ENCODE measurements at regions not wholly inside any gene's neighbourhood (a gene's known extent, or its start where the extent isn't known, plus 50 kb on each side); places are given as distances from the start of the nearest gene placed in this dataset.

DNA sequence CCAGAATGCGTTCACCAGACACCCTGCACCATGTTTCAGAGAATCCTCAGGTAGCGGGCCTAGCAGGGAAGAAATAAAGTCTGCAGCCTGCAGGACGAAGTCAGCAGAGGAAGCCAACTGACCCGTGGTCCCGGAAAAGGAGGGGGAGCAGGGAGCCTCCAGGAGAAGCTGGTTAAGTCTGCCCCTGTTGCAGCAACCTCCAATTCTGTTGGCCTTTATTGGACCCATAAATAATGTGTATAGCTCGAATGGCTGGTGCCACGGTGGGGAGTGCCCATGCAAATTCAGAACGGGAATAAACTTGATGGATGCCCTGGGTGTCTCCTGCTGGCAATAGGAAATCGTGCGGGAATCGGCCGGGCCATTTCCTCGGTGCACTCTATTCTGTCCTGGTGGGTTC lies 254.1 kb downstream of the AJAP1 start:
- peak in 3 of 5 donors; percentile 27 to 39 (median 35) for DNase-seq
- no peak for FAIRE-seq
- Histone ChIP-seq H3K27ac (ENCODE audit: low read depth in 2 of 2, low read length in 2 of 2) (no peak overlapping the region), H3K9ac (ENCODE audit: low read length in 3 of 3) (no peak overlapping the region), H3K36me3 (ENCODE audit: control insufficient read depth in 2 of 3, insufficient read depth in 3 of 3, low read length in 3 of 3) (no peaks in the 10 kb centered on the region), H3K9me3 (ENCODE audit: control insufficient read depth in 2 of 3, insufficient read depth in 1 of 3, low read length in 3 of 3) (peaks cover 0 to 4% (median 0%) of the 10 kb centered on the region in 3 donors), H3K4me1 (ENCODE audit: control insufficient read depth in 2 of 3, insufficient read depth in 2 of 3, low read depth in 1 of 3, low read length in 3 of 3) (no peaks in the 10 kb centered on the region), H3K27me3 (ENCODE audit: control insufficient read depth, insufficient read depth, low read length) (no peaks in the 10 kb centered on the region), H3K4me3 (ENCODE audit: low read length in 3 of 3) (no peak overlapping the region)
- intact Hi-C loops (cut with DNase I), result no loop called here
- TF ChIP-seq, protein P1, sequence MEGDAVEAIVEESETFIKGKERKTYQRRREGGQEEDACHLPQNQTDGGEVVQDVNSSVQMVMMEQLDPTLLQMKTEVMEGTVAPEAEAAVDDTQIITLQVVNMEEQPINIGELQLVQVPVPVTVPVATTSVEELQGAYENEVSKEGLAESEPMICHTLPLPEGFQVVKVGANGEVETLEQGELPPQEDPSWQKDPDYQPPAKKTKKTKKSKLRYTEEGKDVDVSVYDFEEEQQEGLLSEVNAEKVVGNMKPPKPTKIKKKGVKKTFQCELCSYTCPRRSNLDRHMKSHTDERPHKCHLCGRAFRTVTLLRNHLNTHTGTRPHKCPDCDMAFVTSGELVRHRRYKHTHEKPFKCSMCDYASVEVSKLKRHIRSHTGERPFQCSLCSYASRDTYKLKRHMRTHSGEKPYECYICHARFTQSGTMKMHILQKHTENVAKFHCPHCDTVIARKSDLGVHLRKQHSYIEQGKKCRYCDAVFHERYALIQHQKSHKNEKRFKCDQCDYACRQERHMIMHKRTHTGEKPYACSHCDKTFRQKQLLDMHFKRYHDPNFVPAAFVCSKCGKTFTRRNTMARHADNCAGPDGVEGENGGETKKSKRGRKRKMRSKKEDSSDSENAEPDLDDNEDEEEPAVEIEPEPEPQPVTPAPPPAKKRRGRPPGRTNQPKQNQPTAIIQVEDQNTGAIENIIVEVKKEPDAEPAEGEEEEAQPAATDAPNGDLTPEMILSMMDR (IDR thresholded peaks at IDR 0.05; ENCODE audit: borderline replicate concordance, extremely low read depth, insufficient read depth), result no peak

DNA sequence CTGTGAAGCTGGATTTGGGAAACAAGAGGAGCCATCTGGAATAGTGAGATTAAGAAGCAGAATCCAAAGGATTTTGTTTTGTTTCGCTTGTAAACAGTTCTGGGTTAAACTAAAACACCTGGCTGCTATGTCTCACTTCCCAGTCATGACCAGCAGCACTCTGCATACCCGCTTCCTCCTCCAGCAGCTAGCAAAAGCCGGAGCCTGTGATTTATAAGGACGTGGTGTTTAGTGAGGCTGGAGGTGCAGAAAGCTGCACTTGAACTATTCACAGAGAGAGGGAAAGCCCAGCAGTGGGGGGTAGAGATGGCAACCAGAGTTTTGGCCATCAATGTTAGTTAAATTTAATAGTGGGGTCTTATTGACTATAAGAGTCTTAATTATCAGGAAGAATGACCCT lies 240.2 kb downstream of the AJAP1 start:
- no peak for FAIRE-seq
- intact Hi-C loops (cut with DNase I), result no loop called here

DNA sequence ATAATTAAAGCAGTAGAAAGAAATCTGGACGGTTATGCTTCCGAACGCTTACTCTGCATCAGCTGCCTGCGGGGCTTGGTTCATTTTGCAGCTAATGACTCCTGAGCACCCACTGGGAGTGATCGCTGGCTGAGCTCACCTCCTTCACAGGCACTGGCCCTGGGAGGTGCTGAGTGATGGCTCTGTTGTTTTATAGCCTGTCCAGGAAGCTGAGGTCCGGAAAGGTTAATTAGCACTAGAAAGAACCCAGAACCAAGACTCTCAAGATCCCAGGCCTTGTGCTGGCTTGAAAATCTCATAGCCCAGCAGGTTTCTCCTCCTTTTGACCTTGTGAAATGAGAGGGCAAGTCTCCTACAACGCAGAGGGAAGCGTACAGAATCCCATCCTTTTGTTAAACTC lies 226.2 kb downstream of the AJAP1 start:
- no peaks in the 10 kb centered on the region for H3K27me3 ChIP-seq (ENCODE audit: control insufficient read depth, insufficient read depth, low read length)
- H3K4me3 ChIP-seq (ENCODE audit: low read length in 3 of 3), result no peak overlapping the region
- H3K36me3 ChIP-seq (ENCODE audit: control insufficient read depth in 2 of 3, insufficient read depth in 3 of 3, low read length in 3 of 3), result no peaks in the 10 kb centered on the region
- TF ChIP-seq, protein P1 (IDR thresholded peaks at IDR 0.05; ENCODE audit: borderline replicate concordance, extremely low read depth, insufficient read depth), result no peak
- DNase-seq (peak in 3 of 5 donors; percentile 21 to 37 (median 27)), FAIRE-seq (no peak)
- intact Hi-C loops (cut with DNase I), result no loop called here
- H3K9ac ChIP-seq (ENCODE audit: low read length in 3 of 3), result no peak overlapping the region
- H3K27ac ChIP-seq (ENCODE audit: low read depth in 2 of 2, low read length in 2 of 2), result no peak overlapping the region
- no peaks in the 10 kb centered on the region for H3K4me1 ChIP-seq (ENCODE audit: control insufficient read depth in 2 of 3, insufficient read depth in 2 of 3, low read depth in 1 of 3, low read length in 3 of 3)
- peaks cover 0 to 4% (median 0%) of the 10 kb centered on the region in 3 donors for H3K9me3 ChIP-seq (ENCODE audit: control insufficient read depth in 2 of 3, insufficient read depth in 1 of 3, low read length in 3 of 3)

More for the DNA sequence above, 240.2 kb downstream of the AJAP1 start:
- Histone ChIP-seq H3K27ac (ENCODE audit: low read depth in 2 of 2, low read length in 2 of 2) (no peak overlapping the region), H3K9ac (ENCODE audit: low read length in 3 of 3) (no peak overlapping the region), H3K36me3 (ENCODE audit: control insufficient read depth in 2 of 3, insufficient read depth in 3 of 3, low read length in 3 of 3) (no peaks in the 10 kb centered on the region), H3K27me3 (ENCODE audit: control insufficient read depth, insufficient read depth, low read length) (no peaks in the 10 kb centered on the region), H3K9me3 (ENCODE audit: control insufficient read depth in 2 of 3, insufficient read depth in 1 of 3, low read length in 3 of 3) (no peaks in the 10 kb centered on the region), H3K4me1 (ENCODE audit: control insufficient read depth in 2 of 3, insufficient read depth in 2 of 3, low read depth in 1 of 3, low read length in 3 of 3) (no peaks in the 10 kb centered on the region), H3K4me3 (ENCODE audit: low read length in 3 of 3) (no peak overlapping the region)
- TF ChIP-seq, protein P1 (IDR thresholded peaks at IDR 0.05; ENCODE audit: borderline replicate concordance, extremely low read depth, insufficient read depth), result no peak
- peak in 3 of 5 donors; percentile 24 to 59 (median 29) for DNase-seq

DNA sequence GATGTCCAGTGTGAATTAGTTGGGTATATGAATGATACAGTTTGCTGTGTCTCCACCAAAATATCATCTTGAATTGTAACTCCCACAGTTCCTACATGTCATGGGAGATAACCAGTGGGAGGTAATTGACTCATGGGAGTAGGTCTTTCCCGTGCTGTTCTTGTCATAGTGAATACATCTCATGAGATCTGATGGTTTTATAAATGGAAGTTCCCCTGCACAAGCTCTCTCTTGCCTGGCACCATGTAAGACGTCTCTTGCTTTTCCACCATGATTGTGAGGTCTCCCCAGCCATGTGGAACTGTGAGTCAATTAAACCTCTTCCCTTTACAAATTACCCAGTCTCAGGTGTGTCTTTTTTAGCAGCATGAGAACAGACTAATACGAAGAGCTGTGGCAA lies 223.0 kb downstream of the AJAP1 start:
- Histone ChIP-seq H3K4me1 (ENCODE audit: control insufficient read depth in 2 of 3, insufficient read depth in 2 of 3, low read depth in 1 of 3, low read length in 3 of 3) (no peaks in the 10 kb centered on the region), H3K9ac (ENCODE audit: low read length in 3 of 3) (no peak overlapping the region), H3K27me3 (ENCODE audit: control insufficient read depth, insufficient read depth, low read length) (no peaks in the 10 kb centered on the region), H3K9me3 (ENCODE audit: control insufficient read depth in 2 of 3, insufficient read depth in 1 of 3, low read length in 3 of 3) (no peaks in the 10 kb centered on the region), H3K27ac (ENCODE audit: low read depth in 2 of 2, low read length in 2 of 2) (no peak overlapping the region), H3K36me3 (ENCODE audit: control insufficient read depth in 2 of 3, insufficient read depth in 3 of 3, low read length in 3 of 3) (no peaks in the 10 kb centered on the region), H3K4me3 (ENCODE audit: low read length in 3 of 3) (no peak overlapping the region)
- TF ChIP-seq, protein P1 (IDR thresholded peaks at IDR 0.05; ENCODE audit: borderline replicate concordance, extremely low read depth, insufficient read depth), result no peak
- DNase-seq (no peak), FAIRE-seq (no peak)
- intact Hi-C loops (cut with DNase I), result no loop called here
